NCI-H774 (cell line): ENCODE measurements at regions not wholly inside any gene's neighbourhood (a gene's known extent, or its start where the extent isn't known, plus 50 kb on each side); places are given as distances from the start of the nearest gene placed in this dataset.
A peak's percentile ranks its signal among the peaks of the same experiment; 100 is the strongest.
"Not testable (repeated sequence)": the region's sequence is repeated elsewhere in the genome, so short reads cannot be mapped to it uniquely, and the experiment has no call there.

Experiments
- DNase-seq: peaks from one replicate; lab custom pipeline; 2025; lab: John Stamatoyannopoulos, UW

GRCh38 chr5:57893926-57894325, 411.3 kb upstream of the ACTBL2 start:
- DNase-seq, result no peak

DNA sequence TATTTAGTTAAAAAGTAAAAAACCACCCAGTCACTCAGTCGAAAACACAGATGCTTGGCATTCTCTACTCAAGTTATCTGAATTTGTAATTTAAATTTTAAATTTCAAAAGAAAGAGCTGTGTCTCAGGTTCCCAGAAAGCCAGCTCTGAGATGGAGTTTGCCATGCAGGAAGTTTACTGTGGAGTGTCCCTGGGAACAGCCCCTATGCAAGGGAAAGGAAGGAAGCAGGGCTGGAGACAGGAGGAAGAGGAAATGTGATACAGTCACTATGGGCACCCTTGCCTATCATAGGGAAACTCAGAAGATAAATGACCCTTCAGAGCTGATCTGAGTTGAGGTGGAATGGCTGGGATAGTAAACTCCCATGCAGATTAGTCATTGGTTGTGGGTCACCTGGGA, 408.8 kb upstream of the ACTBL2 start:
- no peak for DNase-seq

DNA sequence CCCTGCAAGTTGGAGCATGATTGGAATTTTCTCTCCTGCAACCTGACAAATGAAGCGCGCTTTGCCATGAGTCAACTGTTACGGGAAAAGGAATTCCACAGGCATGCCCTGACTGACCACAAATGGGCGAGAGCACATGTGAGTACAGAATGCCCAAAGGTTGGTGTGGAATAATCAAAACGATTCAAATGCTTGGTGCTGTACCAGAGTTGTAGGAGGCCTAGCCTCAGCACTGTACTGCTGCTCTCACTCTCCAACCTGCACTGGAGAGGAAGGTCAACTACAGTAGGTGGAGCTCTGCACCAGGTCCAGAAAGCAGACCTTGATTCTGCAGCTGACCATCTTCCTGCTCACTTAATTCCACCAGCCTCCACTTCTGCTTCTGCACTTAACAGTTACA, 406.9 kb upstream of the ACTBL2 start:
- no peak for DNase-seq

GRCh38 chr5:57887851-57888621, 405.4 kb upstream of the ACTBL2 start:
- DNase-seq, result peak; percentile 26

DNA sequence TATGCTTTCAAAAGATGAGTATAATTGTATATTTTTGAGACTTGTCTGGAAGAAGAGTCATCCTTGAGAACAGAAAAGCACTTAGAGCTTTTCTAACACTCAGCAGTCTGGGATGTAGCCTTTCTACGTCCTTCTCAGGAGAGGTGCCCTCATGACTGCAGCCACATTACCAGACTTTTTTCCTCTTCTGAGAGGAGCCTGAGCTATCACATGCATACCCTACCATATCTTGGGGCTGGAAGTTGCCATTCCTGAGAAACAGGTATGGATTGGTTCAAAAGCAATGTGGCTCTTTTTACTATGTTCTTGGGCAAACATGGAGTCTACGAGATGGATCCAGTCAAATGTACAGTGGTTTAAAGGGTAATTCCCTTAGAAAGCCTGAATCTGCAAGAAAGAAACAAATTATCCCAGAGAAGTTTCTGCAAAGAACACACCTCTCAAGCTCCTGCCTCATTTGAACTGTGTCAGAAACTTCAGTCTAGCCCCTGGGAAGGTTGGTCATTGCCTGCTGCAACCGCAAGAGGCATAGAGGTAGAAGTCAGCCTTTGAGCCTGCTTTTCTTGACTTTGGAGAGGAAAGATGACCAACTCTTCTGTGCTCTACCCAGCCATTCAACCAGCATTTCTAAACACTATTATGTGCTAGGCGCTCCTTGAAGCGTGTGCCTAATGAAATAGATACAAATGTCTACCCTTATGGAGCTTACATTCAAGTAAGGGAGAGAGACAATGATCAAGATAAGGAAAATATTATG, 401.9 kb upstream of the ACTBL2 start:
- DNase-seq, result no peak

GRCh38 chr5:57880216-57880615, 397.6 kb upstream of the ACTBL2 start:
- no peak for DNase-seq

DNA sequence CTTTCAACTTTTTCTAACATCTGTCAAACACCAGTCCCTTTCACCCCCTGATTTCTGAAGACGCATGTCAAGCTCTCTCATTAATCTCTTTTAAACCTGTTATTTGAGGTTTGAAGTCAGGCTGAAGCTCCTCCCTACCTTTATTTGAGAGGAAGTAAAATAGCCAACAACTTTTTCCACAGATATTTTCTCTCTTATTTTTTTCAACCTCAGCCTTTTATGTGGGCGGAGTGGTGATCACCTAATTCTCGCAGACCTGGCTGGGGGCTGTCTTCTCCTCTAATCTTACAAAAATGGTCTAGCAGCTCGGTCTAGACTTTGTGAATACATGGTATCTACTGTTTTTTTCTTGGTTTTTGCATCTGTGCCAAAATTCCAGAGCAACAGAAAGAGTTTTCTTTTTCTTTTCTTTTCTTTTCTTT, 395.7 kb upstream of the ACTBL2 start:
- DNase-seq, result no peak

- no peak for DNase-seq
These were observed 388.9 kb upstream of the ACTBL2 start for GRCh38 chr5:57871496-57871895.

DNA sequence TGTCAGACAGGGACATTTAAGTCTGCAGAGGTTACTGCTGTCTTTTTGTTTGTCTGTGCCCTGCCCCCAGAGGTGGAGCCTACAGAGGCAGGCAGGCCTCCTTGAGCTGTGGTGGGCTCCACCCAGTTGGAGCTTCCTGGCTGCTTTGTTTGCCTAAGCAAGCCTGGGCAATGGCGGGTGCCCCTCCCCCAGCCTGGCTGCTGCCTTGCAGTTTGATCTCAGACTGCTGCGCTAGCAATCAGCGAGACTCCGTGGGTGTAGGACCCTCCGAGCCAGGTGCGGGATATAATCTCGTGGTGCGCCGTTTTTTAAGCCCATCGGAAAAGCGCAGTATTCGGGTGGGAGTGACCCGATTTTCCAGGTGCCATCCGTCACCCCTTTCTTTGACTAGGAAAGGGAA, 387.7 kb upstream of the ACTBL2 start:
- DNase-seq, result not testable (repeated sequence)

DNA sequence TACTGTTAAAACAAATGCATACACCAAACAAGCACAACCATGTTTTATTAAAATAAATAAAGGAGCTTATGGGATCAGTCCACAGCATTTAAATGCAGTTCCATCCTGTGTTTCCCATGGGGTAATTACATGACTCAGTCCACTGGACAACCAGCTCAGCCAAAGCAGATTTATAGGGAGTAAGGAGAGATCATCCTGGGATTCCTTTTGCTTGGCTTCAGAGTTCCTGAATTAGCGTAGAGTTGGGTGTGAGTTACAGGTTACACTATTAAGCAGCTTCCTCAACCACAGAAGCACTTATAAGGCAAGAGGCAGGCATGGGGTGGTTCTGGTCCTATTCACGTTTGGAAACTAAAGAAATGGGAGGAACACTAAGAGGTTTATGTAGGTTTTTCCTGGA, 381.1 kb upstream of the ACTBL2 start:
- no peak for DNase-seq

- no peak for DNase-seq
These were observed 380.3 kb upstream of the ACTBL2 start for GRCh38 chr5:57862942-57863341.

DNA sequence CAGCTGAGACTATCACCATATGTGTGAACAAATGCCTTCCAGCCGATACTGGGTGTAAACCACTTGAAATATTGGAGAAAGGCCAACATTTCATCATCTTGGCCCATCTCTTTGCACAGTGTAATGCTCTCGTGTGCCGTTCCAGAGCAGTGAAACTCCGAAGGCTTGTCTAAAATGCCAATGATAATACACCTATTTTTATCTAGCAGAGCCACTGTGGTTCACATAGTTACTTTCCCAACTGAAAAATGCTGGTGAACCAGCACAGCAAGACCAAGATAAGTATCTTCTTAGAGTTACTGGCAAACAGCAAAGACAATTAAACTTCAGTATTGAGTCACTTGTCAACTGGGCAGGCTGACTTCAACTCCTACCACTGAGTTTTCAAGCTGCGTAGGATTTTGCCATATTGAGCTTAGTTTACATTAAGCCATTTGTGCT, 379.9 kb upstream of the ACTBL2 start:
- DNase-seq, result no peak

- no peak for DNase-seq
These were observed 377.0 kb upstream of the ACTBL2 start for GRCh38 chr5:57859626-57860025.

DNA sequence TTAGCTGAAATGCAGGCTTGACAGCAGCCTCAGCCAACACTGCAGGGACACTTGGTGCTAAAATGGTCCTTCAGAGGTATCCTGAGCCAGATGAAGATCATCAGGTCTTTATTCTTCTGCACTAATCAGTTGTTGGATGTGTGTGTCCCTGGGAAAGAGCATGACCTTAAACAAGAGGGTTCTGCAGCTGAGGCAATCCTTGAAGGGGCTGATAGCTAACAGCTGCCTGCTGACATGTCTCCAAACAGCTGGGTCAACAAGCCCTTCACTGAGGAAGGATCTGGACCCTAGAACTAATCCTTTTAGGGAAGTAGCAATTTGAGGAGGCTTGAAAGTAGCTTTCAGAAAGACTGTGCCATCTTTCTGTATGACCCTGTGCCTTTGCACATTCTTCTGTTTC, 376.3 kb upstream of the ACTBL2 start:
- DNase-seq, result no peak

GRCh38 chr5:57857696-57858095, 375.1 kb upstream of the ACTBL2 start:
- DNase-seq, result no peak

DNA sequence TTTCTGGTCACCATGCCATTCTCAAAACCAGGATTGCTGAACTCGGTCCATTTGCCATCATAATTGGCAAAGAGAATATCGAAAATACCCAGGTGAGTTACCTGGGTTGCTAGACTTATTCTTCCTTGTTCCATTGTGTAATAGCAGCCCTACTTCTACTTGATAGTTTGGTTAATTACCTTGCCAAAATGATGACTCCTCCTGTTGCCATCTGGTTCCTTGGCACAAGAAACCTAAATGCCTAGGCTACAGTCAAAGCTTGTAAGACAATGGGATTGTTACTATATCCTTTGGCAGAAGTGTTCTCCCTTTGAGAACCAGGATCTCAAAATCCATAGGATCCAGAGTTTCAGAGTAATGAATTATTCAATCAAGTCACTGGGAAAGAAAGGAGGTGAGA, 373.2 kb upstream of the ACTBL2 start:
- no peak for DNase-seq

DNA sequence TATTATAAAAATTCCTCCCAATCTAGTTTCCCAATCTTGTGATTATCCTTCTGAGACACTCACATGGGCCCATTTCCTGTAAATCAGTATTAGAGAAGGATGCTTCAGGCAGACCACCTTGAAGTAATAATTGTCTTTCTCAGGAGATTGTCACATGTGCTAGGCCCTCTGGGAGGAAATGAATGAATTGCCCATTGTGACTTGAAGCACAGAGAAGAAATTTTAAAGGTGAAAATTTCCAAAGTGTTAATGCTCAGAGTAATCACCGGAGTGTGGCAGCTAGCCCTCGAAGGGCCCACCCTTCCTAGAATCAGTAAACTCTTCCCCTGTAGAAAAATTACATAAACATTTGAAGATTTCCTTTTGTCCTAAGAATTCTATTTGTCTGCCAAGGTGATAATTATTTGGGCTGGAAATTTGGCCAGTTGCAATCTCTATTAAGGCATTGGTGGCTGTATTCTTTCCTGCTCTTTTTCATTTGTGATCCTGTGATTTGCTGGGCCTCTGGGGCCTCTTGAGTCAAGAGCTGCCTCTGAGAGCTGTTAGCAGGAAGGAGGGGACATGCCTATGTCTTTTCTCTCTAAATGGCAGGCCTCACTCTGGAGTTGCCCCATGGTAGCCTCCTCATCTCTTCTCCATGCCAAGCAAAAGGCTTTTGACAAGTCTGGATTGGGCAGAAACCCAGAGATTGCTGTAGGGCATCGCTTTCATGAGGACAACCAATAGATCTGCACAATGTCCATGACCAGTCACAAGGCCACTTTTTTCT, 371.5 kb upstream of the ACTBL2 start:
- DNase-seq, result no peak

DNA sequence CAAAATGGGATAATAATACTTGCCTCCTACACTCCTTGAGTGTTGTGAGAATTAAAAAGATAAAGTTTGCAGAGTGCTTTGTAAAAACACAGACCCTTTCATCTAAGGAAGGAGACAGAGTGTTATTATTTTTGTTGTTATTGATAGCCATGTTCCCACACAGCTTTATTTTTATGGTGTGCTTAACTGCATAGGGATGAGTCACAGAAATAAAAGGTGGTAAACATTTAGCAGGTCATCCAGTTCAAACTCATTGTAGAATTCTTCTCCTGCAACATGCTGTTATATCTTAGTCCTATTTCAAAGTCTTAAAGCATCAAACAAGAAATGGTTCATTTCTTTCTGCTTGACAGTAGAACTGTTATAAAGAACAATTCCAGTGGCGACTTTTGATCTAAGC, 367.5 kb upstream of the ACTBL2 start:
- no peak for DNase-seq

GRCh38 chr5:57845025-57845424, 362.4 kb upstream of the ACTBL2 start:
- no peak for DNase-seq

DNA sequence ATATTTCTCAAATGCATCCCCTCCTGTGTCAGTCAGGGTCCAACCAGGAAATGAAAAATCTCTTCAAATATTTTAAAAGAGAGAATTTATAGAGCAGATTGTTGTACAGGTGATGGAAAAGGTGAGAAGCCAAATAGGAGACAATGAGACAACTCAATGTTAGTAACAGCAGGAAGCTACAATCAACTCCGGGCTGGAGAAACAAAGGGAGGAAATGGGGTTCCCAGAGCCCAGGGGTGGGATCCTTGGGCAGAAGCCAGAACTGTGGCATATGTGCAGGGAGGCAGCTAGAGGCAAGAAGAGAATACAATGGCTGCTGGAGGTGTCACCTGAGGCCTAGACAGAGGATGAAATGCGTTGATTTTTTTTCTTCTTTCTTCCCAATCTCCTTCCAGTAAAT, 361.8 kb upstream of the ACTBL2 start:
- no peak for DNase-seq

GRCh38 chr5:57843059-57843367, 360.4 kb upstream of the ACTBL2 start:
- no peak for DNase-seq

- no peak for DNase-seq
These were observed 359.9 kb upstream of the ACTBL2 start for GRCh38 chr5:57842364-57843058.
